Medulla oblongata (tissue), 1 donor: ENCODE measurements at regions not wholly inside any gene's neighbourhood (a gene's known extent, or its start where the extent isn't known, plus 50 kb on each side); places are given as distances from the start of the nearest gene placed in this dataset.

Experiments used
- DNase-seq: peaks from one replicate; pipeline ENCODE4 v3.0.0-alpha.2; 2015; ENCODE audit errors: extremely low spot score

GRCh38 chr3:16112910-16113504 lies 61.5 kb upstream of the GALNT15 start:
- DNase-seq = no peak

DNA sequence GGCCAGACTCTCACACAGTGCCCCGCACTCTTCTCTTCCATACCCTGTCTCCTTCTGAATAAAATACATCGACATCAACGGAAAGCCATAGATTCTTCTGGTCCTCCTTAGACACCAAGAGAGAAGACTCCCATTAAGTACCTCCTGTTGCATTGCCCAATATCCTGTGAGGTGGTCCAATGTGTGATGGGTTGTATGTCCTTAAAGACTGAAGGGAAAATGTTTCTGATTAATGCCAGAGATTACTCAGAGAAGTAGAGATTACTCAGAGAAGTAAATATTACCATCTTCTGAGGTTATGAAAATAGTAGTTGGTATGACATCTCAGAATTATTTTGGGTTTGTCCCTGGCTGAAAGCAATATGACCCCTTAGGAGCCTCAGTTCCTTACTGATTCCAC lies 60.8 kb upstream of the GALNT15 start:
- no peak for DNase-seq

- no peak for DNase-seq
Observed at GRCh38 chr3:16114429-16114828, 60.1 kb upstream of the GALNT15 start.

GRCh38 chr3:16114930-16115329 lies 59.5 kb upstream of the GALNT15 start:
- DNase-seq = no peak

DNA sequence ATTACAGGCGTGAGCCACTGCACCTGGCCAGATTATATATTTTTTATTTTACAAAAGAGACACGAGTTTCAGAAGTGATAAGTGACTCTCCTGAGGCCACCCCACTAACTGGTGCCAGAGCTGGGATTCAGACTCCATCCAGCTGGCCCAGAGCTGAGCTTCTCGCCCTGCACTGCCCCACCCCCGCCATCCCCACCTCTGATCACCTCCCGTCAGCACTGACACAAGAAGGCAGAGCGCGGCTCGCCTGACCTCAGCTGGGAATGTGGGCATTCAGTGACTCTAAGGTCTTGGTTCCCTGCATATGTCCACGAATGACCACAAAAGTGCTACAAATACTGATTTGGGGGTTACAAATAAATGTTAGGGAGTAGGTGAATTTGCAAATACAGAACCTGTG lies 56.1 kb upstream of the GALNT15 start:
- DNase-seq = no peak

DNA sequence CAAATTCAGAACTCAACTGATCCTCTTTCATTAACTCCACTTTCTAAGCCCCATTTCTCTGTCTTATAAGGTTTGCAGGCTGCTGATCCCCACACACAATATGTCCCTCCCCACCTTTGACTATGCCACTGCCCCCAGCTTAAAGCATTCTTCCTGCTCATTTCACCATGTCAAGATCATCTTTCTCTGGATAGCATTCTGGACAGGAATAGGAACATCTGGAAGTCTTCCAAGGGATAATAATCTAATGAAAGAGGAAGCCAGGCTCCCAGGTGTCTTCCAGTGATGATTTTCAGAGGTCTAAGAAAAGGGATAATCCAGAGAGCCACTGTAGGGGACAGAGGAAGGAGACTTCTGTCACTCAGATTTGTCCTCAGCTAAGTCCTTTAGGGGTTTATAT lies 54.6 kb upstream of the GALNT15 start:
- DNase-seq = no peak

- no peak for DNase-seq
Observed at GRCh38 chr3:16121391-16121790, 53.1 kb upstream of the GALNT15 start.

GRCh38 chr3:16122155-16122554 lies 52.3 kb upstream of the GALNT15 start:
- peak; percentile 75 for DNase-seq

DNA sequence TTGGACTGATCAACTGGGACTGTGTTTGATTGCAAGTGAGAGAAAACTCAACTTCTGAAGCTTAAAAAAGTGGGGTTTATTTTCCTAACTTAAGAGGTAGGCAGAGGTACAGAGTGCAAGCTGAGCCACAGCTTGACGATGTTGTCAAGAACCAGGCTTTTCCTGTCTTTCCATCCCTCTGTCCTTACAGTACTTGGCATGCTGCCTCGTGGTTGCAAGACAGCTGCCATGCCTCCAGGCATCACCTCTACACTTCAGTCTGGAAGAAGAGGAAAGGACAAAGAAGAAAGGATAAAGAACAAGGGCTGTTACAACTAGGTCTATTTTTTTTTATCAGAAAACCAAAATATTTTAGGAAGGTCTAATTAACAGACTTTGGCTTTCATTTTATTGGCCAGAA lies 51.8 kb upstream of the GALNT15 start:
- no peak for DNase-seq

DNA sequence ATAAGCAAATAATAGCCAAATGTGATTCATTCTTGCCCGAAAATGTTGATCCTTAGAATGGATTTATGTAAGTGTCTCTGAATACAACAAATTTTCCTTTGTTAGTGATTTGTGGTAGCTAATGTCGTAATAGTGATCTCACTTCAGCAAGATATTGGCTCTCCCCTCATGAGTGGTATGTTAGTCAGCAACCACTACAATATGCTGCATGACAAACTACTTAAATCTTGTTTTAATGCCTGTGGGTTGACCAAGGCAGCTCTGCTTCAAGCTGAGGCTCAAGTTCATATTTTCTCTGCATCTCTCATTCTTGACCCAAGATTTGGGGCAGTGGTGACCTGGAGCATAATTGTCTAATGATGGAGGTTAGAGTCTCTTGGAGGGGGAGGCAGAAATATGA lies 49.8 kb upstream of the GALNT15 start:
- no peak for DNase-seq
